ENCODE measurements at regions not wholly inside any gene's neighbourhood (a gene's known extent, or its start where the extent isn't known, plus 50 kb on each side); places are given as distances from the start of the nearest gene placed in this dataset.

- no peak for TF ChIP-seq CTCF (IDR thresholded peaks at IDR 0.05)
- H3K27me3 ChIP-seq = no peaks in the 10 kb centered on the region
- H3K4me1 ChIP-seq (ENCODE audit: control insufficient read depth in 1 of 2, insufficient read depth in 1 of 2, low read depth in 1 of 2, low read length in 1 of 2) = no peaks in the 10 kb centered on the region
- no peaks in the 10 kb centered on the region for H3K36me3 ChIP-seq
- H3K9me3 ChIP-seq = no peaks in the 10 kb centered on the region
- H3K27ac ChIP-seq = no peak overlapping the region
- H3K4me3 ChIP-seq (ENCODE audit: low read depth in 1 of 2, low read length in 1 of 2) = no peak overlapping the region
Observed at GRCh38 chr5:104734046-104734445, 1171.5 kb upstream of the NUDT12 start.

GRCh38 chr5:104733063-104733669 lies 1170.6 kb upstream of the NUDT12 start:
- Histone ChIP-seq H3K9me3 (no peaks in the 10 kb centered on the region), H3K36me3 (no peaks in the 10 kb centered on the region), H3K27ac (no peak overlapping the region), H3K4me3 (ENCODE audit: low read depth in 1 of 2, low read length in 1 of 2) (no peak overlapping the region), H3K27me3 (no peaks in the 10 kb centered on the region), H3K4me1 (ENCODE audit: control insufficient read depth in 1 of 2, insufficient read depth in 1 of 2, low read depth in 1 of 2, low read length in 1 of 2) (no peaks in the 10 kb centered on the region)
- TF ChIP-seq CTCF (IDR thresholded peaks at IDR 0.05) = no peak

GRCh38 chr5:104731331-104731730 lies 1168.7 kb upstream of the NUDT12 start:
- TF ChIP-seq CTCF (IDR thresholded peaks at IDR 0.05) = no peak
- H3K36me3 ChIP-seq = no peaks in the 10 kb centered on the region
- no peak overlapping the region for H3K4me3 ChIP-seq (ENCODE audit: low read depth in 1 of 2, low read length in 1 of 2)
- no peak overlapping the region for H3K27ac ChIP-seq
- H3K9me3 ChIP-seq = no peaks in the 10 kb centered on the region
- H3K4me1 ChIP-seq (ENCODE audit: control insufficient read depth in 1 of 2, insufficient read depth in 1 of 2, low read depth in 1 of 2, low read length in 1 of 2) = no peaks in the 10 kb centered on the region
- no peaks in the 10 kb centered on the region for H3K27me3 ChIP-seq

GRCh38 chr5:104708027-104708426 lies 1145.4 kb upstream of the NUDT12 start:
- Histone ChIP-seq H3K27ac (no peak overlapping the region), H3K4me1 (ENCODE audit: control insufficient read depth in 1 of 2, insufficient read depth in 1 of 2, low read depth in 1 of 2, low read length in 1 of 2) (no peaks in the 10 kb centered on the region), H3K9me3 (no peaks in the 10 kb centered on the region), H3K36me3 (no peaks in the 10 kb centered on the region), H3K27me3 (no peaks in the 10 kb centered on the region), H3K4me3 (ENCODE audit: low read depth in 1 of 2, low read length in 1 of 2) (no peak overlapping the region)
- TF ChIP-seq CTCF (IDR thresholded peaks at IDR 0.05) = no peak

- no peaks in the 10 kb centered on the region for H3K27me3 ChIP-seq
- H3K4me3 ChIP-seq (ENCODE audit: low read depth in 1 of 2, low read length in 1 of 2) = no peak overlapping the region
- no peak overlapping the region for H3K27ac ChIP-seq
- no peak for TF ChIP-seq CTCF (IDR thresholded peaks at IDR 0.05)
- no peaks in the 10 kb centered on the region for H3K4me1 ChIP-seq (ENCODE audit: control insufficient read depth in 1 of 2, insufficient read depth in 1 of 2, low read depth in 1 of 2, low read length in 1 of 2)
- no peaks in the 10 kb centered on the region for H3K36me3 ChIP-seq
- H3K9me3 ChIP-seq = no peaks in the 10 kb centered on the region
Observed at GRCh38 chr5:104706600-104706999, 1144.0 kb upstream of the NUDT12 start.

- TF ChIP-seq CTCF (IDR thresholded peaks at IDR 0.05) = no peak
- Histone ChIP-seq H3K9me3 (no peaks in the 10 kb centered on the region), H3K4me3 (ENCODE audit: low read depth in 1 of 2, low read length in 1 of 2) (no peak overlapping the region), H3K27me3 (no peaks in the 10 kb centered on the region), H3K36me3 (no peaks in the 10 kb centered on the region), H3K4me1 (ENCODE audit: control insufficient read depth in 1 of 2, insufficient read depth in 1 of 2, low read depth in 1 of 2, low read length in 1 of 2) (no peaks in the 10 kb centered on the region), H3K27ac (no peak overlapping the region)
Observed at GRCh38 chr5:104702212-104702611, 1139.6 kb upstream of the NUDT12 start.

Measured in neutrophil (primary cell).